IMR-90 (cell line): ENCODE measurements at regions not wholly inside any gene's neighbourhood (a gene's known extent, or its start where the extent isn't known, plus 50 kb on each side); places are given as distances from the start of the nearest gene placed in this dataset.
"Not testable (repeated sequence)": the region's sequence is repeated elsewhere in the genome, so short reads cannot be mapped to it uniquely, and the experiment has no call there.

Source experiments
- ATAC-seq: fragments of 200-7000 bp; cut with Tn5 transposase; 2 replicates; pipeline ENCODE4 v1.9.1; 2020; ENCODE audit warnings: low read depth, mild to moderate bottlenecking, moderate library complexity
- BruUV-seq: library from RNA; stranded (reverse); fragments of 400-500 nt; replicated peaks from 2 replicates; lab custom pipeline; 2021; lab: Mats Ljungman, UMichigan
- CTCF ChIA-PET: fragments of 300-600 bp; formaldehyde crosslinking; extraction: SDS; loops from one replicate; lab custom pipeline; 2021; ENCODE audit warnings: antibody characterized with exemption; lab: Yijun Ruan, JAX
- POLR2A ChIA-PET: fragments of 300-600 bp; sonication (Branson Sonifier 250); formaldehyde crosslinking; loops from one replicate; lab custom pipeline; 2022; ENCODE audit warnings: antibody characterized with exemption; ENCODE audit not compliant: unreplicated experiment; lab: Charles Lee
- DNase-seq: peaks from one replicate; pipeline ENCODE4 v3.0.0; 2013
- H2AFZ ChIP-seq: replicated peaks from 2 replicates; pipeline ENCODE3; 2013; ENCODE audit warnings: low read length, mild to moderate bottlenecking; ENCODE audit not compliant: poor library complexity
- H2AK5ac ChIP-seq: 2 replicates; pipeline ENCODE4 v1.6.1; 2013; ENCODE audit warnings: low read depth, low read length, inconsistent platforms
- H2AK9ac ChIP-seq: replicated peaks from 2 replicates; pipeline ENCODE3; 2013; ENCODE audit warnings: mild to moderate bottlenecking, low read depth, low read length, moderate library complexity; ENCODE audit not compliant: poor library complexity
- H2BK120ac ChIP-seq: 2 replicates; pipeline ENCODE4 v1.6.1; 2013; ENCODE audit warnings: low read depth, low read length, inconsistent platforms
- H2BK15ac ChIP-seq: 3 replicates; pipeline ENCODE4 v1.6.1; 2013; ENCODE audit warnings: low read depth, low read length, inconsistent platforms
- H2BK20ac ChIP-seq: 2 replicates; pipeline ENCODE4 v1.6.1; 2013; ENCODE audit warnings: low read depth, mild to moderate bottlenecking, inconsistent platforms, low read length, moderate library complexity
- H2BK5ac ChIP-seq: 2 replicates; pipeline ENCODE4 v1.6.1; 2013; ENCODE audit warnings: mild to moderate bottlenecking, low read depth, low read length, inconsistent platforms; ENCODE audit not compliant: poor library complexity, severe bottlenecking
- H3K14ac ChIP-seq: replicated peaks from 2 replicates; pipeline ENCODE4 v1.6.1; 2013; ENCODE audit warnings: low read depth, low read length, inconsistent platforms
- H3K18ac ChIP-seq: 2 replicates; pipeline ENCODE4 v1.6.1; 2013; ENCODE audit warnings: low read depth, low read length, control low read depth
- H3K23ac ChIP-seq: 2 replicates; pipeline ENCODE4 v1.6.1; 2013; ENCODE audit warnings: low read depth, low read length, inconsistent platforms
- H3K27ac ChIP-seq: 2 replicates; pipeline ENCODE4 v1.5.1; 2013; ENCODE audit warnings: mild to moderate bottlenecking, control low read depth, low read length; ENCODE audit not compliant: insufficient read depth
- H3K27me3 ChIP-seq: 2 replicates; pipeline ENCODE4 v1.6.1; 2013; ENCODE audit warnings: low read length; ENCODE audit not compliant: control insufficient read depth, insufficient read depth
- H3K36me3 ChIP-seq: 2 replicates; pipeline ENCODE4 v1.6.1; 2013; ENCODE audit warnings: low read length, mixed read lengths; ENCODE audit not compliant: control insufficient read depth, insufficient read depth
- H3K4ac ChIP-seq: 2 replicates; pipeline ENCODE4 v1.6.1; 2013; ENCODE audit warnings: low read depth, low read length, inconsistent platforms
- H3K4me1 ChIP-seq: 2 replicates; pipeline ENCODE4 v1.6.1; 2013; ENCODE audit warnings: low read length, mixed read lengths; ENCODE audit not compliant: control insufficient read depth, insufficient read depth
- H3K4me2 ChIP-seq: 2 replicates; pipeline ENCODE4 v1.6.1; 2013; ENCODE audit warnings: low read depth, mild to moderate bottlenecking, control low read depth, low read length, moderate library complexity
- H3K4me3 ChIP-seq: 2 replicates; pipeline ENCODE4 v1.5.1; 2013; ENCODE audit warnings: low read depth, mild to moderate bottlenecking, control low read depth, low read length, moderate library complexity; ENCODE audit not compliant: insufficient read depth
- H3K56ac ChIP-seq: 2 replicates; pipeline ENCODE4 v1.6.1; 2013; ENCODE audit warnings: low read length, inconsistent platforms; ENCODE audit not compliant: insufficient read depth; ENCODE audit errors: extremely low read depth
- H3K79me1 ChIP-seq, 2 experiments: 2 replicates each; pipeline ENCODE4 v1.6.1; 2013; ENCODE audit warnings: low read length in 2 of 2, inconsistent platforms in 1 of 2, low read depth in 1 of 2
- H3K9ac ChIP-seq: 2 replicates; pipeline ENCODE4 v1.6.1; 2013; ENCODE audit warnings: low read depth, low read length, control low read depth
- H3K9me1 ChIP-seq: 2 replicates; pipeline ENCODE4 v1.6.1; 2013; ENCODE audit warnings: low read length, inconsistent platforms; ENCODE audit not compliant: insufficient read depth
- H3K9me3 ChIP-seq: 2 replicates; pipeline ENCODE4 v1.6.1; 2013; ENCODE audit warnings: low read length; ENCODE audit not compliant: control insufficient read depth, insufficient read depth
- H4K20me1 ChIP-seq: 2 replicates; pipeline ENCODE4 v1.6.1; 2013; ENCODE audit warnings: low read length, inconsistent platforms; ENCODE audit not compliant: insufficient read depth
- H4K5ac ChIP-seq: 2 replicates; pipeline ENCODE4 v1.6.1; 2013; ENCODE audit warnings: mild to moderate bottlenecking, low read depth, low read length, control low read depth
- H4K8ac ChIP-seq, 2 experiments: 2 replicates each; pipeline ENCODE4 v1.6.1; 2013; ENCODE audit warnings: low read depth in 2 of 2, low read length in 2 of 2, control low read depth in 1 of 2, inconsistent platforms in 1 of 2
- H4K91ac ChIP-seq: 2 replicates; pipeline ENCODE4 v1.6.1; 2013; ENCODE audit warnings: low read depth, low read length, inconsistent platforms; ENCODE audit not compliant: insufficient read depth
- WGBS, 2 experiments: methylation state at CpG; one replicate each; pipeline versions ENCODE4 v1.1.5 to v1.1.7; 2013; ENCODE audit warnings: missing lambda C conversion rate in 2 of 2; ENCODE audit not compliant: insufficient read length in 1 of 2; ENCODE audit errors: extremely low coverage in 2 of 2; 5-methylcytosine and 5-hydroxymethylcytosine counted together
- dilution Hi-C: fragments of 300-500 bp; cut with HindIII; formaldehyde crosslinking; loops from one replicate; pipeline ENCODE4 v1.14.3; 2018; ENCODE audit warnings: low sequenced_read_pairs; ENCODE audit not compliant: unreplicated experiment
- in situ Hi-C: fragments of 300-500 bp; cut with MboI; formaldehyde crosslinking; loops from 3 replicates; pipeline ENCODE4 v1.14.3; 2019; ENCODE audit warnings: low sequenced_read_pairs, inconsistent platforms, mixed read lengths
- intact Hi-C: fragments of 100-400 bp; cut with micrococcal nuclease; formaldehyde crosslinking; loops from 2 replicates; pipeline ENCODE4 v1.10.0; 2022

- H4K91ac ChIP-seq, H3K4me3 ChIP-seq, H3K36me3 ChIP-seq, H2AK5ac ChIP-seq, H4K8ac ChIP-seq, in situ Hi-C loops, H4K5ac ChIP-seq, BruUV-seq, POLR2A ChIA-PET, H3K56ac ChIP-seq, H3K4me1 ChIP-seq, H2BK120ac ChIP-seq, dilution Hi-C loops, H3K9me3 ChIP-seq, H3K9ac ChIP-seq, H3K4ac ChIP-seq, H3K27me3 ChIP-seq, H3K23ac ChIP-seq, H3K79me1 ChIP-seq, H3K9me1 ChIP-seq, H4K20me1 ChIP-seq, H3K14ac ChIP-seq, H3K27ac ChIP-seq, H2AK9ac ChIP-seq, H2BK5ac ChIP-seq, H2AFZ ChIP-seq, H2BK15ac ChIP-seq, H3K18ac ChIP-seq, DNase-seq, H2BK20ac ChIP-seq, H3K4me2 ChIP-seq, intact Hi-C loops, ATAC-seq: not testable (repeated sequence)
- CTCF ChIA-PET = interaction anchor here (1.2 kb wide), 1 partner anchor 18 kb away, joined by 3 read pairs; no protein-coding TSS in a partner anchor
- no CpG with 5 or more reads among the region's 3 CpGs for WGBS, 2 experiments
Observed at GRCh38 chr4:173451435-173451834, 52.5 kb upstream of the SCRG1 start.
